GM12872 (cell line): ENCODE measurements at regions not wholly inside any gene's neighbourhood (a gene's known extent, or its start where the extent isn't known, plus 50 kb on each side); places are given as distances from the start of the nearest gene placed in this dataset.

Experiments
- TF ChIP-seq, protein P1 (sequence below): IDR thresholded peaks from 3 replicates; pipeline ENCODE4 v1.5.1; 2011; ENCODE audit warnings: low read depth, mild to moderate bottlenecking, low read length, moderate library complexity; ENCODE audit not compliant: insufficient read depth

DNA sequence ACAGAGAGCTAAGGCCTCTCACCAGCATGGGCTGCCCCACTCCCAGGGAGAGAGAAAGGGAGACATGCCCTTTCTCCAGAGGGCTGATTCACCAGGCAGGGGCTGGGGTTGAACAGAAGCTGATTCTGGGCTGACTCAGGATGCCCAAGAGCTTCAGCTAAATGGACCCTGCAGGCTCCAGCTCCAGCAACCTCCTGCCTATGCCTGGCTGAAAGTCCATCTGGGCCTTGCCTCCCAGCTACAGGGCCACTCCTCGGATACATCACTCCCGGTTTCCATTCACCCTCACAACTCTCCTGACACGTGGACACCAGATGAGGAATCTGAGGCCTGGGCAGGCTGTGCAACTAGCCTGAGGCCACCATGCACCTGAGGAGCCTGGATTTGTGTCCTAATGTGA is 215.5 kb downstream of the BUD13 start:
- TF ChIP-seq, protein P1, sequence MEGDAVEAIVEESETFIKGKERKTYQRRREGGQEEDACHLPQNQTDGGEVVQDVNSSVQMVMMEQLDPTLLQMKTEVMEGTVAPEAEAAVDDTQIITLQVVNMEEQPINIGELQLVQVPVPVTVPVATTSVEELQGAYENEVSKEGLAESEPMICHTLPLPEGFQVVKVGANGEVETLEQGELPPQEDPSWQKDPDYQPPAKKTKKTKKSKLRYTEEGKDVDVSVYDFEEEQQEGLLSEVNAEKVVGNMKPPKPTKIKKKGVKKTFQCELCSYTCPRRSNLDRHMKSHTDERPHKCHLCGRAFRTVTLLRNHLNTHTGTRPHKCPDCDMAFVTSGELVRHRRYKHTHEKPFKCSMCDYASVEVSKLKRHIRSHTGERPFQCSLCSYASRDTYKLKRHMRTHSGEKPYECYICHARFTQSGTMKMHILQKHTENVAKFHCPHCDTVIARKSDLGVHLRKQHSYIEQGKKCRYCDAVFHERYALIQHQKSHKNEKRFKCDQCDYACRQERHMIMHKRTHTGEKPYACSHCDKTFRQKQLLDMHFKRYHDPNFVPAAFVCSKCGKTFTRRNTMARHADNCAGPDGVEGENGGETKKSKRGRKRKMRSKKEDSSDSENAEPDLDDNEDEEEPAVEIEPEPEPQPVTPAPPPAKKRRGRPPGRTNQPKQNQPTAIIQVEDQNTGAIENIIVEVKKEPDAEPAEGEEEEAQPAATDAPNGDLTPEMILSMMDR = no peak

DNA sequence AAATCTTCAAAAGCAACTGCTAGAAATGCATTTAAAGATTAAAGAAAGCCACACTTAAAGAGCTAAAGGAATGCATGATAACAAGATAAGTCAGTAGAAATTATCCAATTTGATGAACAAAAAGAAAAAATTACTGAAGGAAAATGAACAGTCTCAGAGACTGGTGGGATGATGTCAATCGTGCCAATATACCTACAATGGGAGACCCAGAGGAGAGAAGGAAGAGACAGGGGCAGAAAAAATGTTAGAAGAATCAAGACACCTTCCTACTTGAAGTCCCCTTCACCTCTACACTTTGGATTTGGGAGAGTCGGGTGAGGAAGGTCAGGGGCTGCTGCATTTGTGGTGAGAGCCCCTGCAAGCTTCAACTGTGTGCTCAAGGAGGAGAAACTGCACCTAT is 216.3 kb downstream of the BUD13 start:
- TF ChIP-seq, protein P1 = no peak

DNA sequence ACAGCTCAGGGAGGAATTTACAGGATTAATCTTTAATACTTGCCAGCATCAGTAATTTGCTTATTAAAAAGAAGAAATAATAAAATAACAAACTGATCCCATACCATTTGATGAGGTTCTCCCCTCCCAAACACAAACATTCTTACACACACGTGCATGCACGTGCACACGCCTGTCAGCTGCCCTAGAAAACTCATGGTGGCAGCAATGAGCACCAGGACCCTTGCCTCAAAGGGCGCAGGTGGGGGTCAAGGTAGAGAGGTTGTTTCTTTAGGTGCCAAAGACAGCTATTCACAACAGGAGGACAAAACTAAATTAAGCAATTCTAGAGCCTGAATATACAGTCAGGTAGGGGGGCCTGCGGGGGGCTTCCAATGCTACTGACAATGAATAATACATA is 219.3 kb downstream of the BUD13 start:
- TF ChIP-seq, protein P1 = 0 out of 3 replicates have a peak, but pooled peaks have one; percentile 28

DNA sequence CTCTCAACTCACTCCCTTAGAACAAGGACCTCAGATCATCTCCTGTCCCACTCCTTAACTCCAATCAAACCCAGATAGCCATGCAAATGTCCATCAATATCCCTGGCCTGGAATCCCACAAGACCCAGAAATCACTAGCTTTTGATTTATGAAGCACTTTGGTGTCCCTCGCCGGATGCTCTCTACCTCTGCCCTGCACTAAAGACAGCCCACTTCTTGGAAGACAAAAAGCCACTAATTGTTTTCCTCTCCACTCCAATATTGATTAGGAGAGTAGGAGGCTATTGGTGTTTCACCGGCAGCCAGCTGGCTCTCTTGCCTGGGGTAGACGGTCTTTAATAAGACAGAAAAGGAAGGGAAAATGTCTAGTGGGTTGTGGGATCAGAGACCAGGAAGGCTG is 221.2 kb downstream of the BUD13 start:
- TF ChIP-seq, protein P1 = no peak

DNA sequence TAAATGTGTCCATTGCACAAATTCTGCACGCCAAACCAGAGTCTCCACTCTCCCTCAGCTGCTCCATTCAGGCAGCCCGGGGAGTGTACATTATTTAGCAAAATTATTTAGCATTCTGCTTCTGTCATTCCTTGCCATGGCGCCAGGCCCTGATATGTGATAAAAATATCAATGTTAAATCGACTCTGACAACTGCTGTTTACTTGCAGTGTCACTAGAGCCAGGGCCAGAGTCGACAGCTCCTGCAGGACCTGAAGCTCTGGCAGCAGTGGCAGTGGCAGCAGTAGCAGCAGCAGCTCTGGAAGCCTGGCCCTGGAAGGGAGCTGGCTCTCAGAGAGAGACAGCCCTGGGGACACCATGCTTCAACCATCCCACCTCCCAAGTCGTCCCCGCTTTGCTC is 224.5 kb downstream of the BUD13 start:
- TF ChIP-seq, protein P1 = no peak

DNA sequence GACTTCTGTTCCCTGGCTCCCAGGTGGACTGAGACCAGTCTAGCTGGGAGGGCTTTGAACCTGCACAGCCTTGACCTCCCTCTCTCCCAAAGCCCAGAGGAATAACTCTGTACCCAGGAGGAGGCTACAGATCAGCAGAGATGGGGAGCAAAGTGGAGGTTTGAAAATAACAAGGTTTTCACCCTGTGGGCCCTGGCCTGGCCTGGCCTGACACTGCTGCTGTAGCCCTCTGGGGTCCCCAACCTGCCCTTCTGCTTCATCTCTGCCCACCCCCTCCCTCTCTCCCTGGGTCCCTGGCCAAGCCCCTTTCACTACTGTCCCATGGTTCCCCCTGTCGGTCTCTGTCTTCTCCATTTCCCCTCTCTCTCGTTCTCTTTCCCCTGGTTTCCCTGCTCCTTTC is 225.2 kb downstream of the BUD13 start:
- TF ChIP-seq, protein P1 = no peak

DNA sequence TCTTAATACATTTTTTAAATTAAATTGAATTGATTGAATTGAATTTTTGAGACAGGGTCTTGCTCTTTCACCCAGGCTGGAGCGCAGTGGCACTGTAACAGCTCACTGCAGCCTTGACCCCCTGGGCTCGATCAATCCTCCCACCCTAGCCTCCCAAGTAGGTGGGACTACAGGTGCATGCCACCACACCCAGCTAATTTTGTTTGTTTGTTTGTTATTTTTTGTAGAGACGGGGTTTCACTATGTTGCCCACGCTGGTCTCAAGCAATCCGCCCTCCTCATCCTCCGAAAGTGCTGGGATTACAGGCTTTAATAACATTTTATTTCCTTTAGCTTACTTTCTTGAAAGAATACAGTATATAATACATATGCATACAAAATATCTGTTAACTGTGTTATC is 226.9 kb downstream of the BUD13 start:
- TF ChIP-seq, protein P1 = no peak

DNA sequence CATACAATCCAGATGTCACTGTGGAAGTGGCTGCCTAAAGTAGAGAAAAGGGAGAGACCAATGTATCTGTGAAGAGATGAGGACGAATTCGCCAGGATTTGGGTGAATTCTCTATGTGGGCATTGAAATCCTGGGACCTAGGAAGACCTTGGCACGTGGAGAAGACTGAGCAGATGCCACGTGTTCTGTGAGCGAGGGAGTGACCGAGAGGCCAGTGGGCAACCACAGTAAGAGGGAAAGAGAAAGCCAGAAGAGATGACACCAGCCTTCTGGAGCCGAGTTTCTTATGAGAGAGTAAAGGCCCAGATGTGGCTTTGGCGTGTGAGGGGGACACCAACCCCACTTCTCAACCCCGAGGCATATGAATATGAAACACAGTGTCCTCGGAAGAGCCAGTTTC is 228.1 kb downstream of the BUD13 start:
- TF ChIP-seq, protein P1 = no peak
